ENCODE measurements at regions not wholly inside any gene's neighbourhood (a gene's known extent, or its start where the extent isn't known, plus 50 kb on each side); places are given as distances from the start of the nearest gene placed in this dataset.
A peak's percentile ranks its signal among the peaks of the same experiment; 100 is the strongest.

DNA sequence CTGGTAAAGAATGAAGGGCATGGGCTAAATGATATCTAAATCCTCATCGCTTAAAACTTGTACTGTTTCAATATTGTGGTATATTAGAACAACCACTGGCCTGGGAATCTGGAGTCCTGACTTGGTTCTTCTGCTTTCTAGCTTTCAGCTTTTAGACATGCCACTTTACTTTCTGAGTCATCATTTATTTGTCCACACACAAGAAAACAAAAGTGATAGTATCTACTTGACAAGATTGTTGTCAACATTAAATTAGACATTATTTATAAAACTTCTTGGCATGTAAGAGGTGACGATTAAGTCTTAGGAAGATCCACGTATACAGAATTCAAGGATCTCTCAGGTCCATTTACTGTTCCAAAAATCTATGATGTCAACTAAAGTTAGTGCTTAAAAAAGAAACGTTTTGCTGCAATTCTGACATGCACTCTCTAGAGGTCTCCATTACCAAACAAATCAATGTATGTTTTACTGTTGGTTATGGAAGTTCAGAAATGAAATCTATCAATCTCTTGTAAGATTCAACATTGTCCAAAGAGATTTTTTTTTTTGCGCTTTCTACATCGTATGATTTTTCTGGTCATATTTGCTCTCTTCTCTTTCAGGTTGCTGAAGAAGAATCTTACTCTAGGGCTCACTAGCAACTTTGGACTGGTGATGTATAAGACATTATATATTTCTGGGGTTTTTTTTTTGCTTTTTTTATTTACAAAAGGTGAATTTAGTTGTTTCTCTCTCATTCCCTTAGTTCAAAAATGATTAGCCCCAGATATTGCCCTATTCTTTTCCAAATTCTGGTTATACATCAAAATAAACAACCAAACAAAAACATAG lies 53.6 kb upstream of the DYNC1I1 start:
- DNase-seq = peak in 1 of 56 donors; percentile 5

DNA sequence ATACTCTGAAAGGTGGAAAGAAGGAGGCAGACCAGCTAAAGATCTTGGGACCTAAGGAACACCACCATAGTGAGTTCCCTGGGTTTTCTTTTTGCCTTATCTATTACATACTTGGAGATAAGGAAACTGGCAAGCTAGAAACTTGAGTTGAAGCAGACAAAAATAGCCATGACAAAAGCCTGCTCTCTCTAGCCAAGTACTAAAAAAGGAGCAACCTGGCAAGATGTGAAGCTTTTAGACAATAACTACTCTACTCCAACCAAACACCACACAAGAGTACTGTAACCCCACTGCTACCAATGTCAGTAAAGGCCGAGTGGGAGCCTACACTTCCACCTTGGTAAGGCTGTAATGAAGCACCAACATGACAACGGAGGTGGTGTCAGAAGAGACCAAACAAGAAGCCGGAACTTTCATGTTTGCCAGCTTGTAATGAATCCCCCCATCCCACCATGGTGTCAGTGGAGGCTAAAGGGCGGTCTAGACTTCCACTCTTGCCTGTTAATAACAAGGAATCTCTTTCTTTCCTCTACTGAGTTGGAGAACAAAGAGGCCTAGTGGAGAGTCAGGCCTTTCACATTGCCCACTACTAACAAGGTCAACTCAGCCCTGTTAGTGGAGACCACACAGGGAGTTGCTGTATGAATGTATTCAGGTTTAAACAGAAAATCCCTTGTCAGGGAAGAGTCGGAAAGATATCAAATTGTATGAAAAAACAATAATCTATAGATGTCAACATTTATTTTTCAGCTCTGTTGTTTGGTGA lies 55.8 kb upstream of the DYNC1I1 start:
- DNase-seq = no peak

- no peak for DNase-seq
These were observed 57.1 kb upstream of the DYNC1I1 start for GRCh38 chr7:95715274-95715673.

DNA sequence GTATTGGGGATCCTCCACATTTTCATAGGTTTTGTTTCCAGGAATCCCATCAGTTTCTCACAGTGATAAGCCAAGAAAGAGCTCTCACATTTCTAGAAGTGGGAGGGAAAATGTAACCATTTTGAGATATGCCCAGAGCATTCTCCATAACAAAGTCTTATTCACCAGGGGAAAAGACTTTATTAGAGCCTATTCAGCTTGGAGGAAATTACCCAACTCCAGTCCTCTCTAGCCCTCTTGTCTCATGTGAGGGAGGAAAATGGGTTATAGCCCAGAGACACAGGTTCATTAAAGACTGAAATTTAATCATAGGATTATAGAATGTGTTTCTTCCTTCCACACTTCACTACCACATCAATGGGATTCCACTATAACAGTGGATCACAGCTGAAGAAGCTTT lies 61.6 kb upstream of the DYNC1I1 start:
- DNase-seq = no peak

- no peak for DNase-seq
These were observed 71.4 kb upstream of the DYNC1I1 start for GRCh38 chr7:95700917-95701316.

DNA sequence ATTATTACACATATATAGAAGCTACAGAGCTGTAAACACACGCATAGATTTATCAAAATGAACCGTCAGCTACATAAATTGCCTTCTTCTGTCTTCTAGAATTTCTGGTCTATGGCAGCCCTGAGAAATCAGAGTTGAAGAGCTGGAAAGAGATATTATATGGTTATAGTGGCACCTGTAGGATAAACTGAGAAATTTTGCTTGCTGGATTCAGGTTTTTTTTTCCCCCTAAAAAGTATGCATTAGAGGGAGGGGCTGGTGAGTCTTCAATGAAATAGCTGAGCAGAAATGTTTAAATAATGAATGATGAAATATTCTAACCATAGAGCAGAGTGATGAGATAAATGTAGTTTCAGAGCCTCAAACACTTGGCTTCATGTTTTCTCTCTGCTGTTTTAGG lies 78.0 kb upstream of the DYNC1I1 start:
- no peak for DNase-seq

DNA sequence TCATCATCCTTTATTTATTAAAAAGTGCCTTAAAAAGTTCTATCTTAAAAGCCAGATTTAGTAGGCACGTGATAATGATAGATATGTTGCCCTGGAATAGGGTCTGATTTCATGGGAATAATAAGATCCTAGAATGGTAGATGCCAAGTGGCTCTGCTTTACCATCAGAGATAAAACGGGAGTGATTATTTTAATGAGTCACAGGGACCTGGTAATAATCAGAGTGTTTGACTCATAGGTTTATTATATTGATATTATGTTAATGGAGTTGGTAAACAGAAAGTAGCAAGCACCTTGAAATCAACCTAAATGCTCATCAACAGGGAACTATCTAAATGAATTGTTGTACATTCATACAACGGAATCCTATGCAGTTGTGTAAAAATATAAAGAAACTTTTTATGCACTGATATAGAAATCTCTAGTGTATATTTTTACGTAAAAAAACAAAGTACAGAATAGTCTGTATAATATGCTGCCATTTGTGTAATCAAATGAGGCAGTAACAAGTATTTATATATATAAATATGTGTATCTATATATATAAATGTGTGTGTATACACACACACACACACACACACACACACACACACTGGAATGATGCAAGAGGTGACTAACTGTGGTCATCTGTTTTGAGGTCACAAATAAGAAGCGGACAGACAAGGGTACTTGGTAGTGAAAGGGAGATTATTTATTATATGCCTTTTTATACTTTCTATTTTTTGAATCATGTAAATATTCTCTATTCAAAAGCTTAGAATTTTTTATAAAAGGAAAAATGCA lies 78.6 kb upstream of the DYNC1I1 start:
- no peak for DNase-seq

- DNase-seq = no peak
These were observed 80.9 kb upstream of the DYNC1I1 start for GRCh38 chr7:95691464-95691863.

DNA sequence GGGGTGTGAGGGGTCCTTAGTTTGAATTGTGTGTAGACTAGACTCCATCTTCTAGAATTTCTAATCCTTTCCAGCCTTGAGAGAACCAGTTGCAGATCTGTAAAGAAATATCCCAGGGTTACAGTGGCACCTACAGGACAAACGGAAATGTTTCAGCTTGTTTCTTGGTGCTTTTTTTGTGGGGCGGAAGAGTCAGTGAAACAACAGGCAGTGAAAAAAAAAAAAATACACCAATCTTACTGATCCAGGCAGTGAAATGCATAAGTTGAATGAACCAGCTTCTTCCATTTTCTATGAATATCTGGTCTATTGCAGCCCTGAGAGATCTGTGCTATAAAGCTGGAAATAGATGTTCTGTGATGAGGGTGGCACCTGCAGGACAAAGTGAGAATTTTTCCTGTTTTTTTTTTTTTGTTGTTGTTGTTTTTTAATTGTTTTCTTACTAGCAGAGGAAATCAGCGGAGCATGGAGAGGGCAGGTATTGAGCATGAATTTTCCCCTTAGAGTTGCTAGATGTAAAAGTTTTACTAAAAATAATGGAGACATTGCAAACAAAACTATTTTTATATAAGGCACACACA lies 81.9 kb upstream of the DYNC1I1 start:
- peak in 10 of 56 donors; percentile 7 to 48 (median 21) for DNase-seq

- no peak for DNase-seq
These were observed 83.3 kb upstream of the DYNC1I1 start for GRCh38 chr7:95688931-95689495.

DNA sequence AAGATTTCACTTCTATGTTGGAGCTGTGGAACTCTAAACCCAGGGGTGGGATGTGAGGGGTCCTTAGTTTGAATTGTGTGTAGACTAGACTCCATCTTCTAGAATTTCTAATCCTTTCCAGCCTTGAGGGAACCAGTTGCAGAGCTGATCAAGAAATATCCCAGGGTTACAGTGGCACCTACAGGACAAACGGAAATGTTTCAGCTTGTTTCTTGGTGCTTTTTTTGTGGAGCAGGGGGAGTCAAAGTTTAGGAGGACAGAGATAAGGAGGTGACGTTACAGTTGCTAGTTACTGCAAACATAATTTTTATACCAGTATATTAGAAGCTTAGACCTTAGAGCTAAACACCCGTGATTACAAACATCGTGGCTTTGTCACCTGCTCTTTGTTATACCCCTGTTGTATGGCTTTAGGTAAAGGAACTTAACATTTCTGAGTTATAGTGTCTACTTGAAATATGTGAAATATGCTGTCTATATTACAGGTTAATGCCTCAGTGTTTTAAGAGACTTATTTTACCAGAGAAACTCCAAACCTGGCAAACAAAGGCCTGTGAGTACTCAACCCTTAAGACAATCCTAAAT lies 84.5 kb upstream of the DYNC1I1 start:
- peak in 18 of 56 donors; percentile 4 to 50 (median 20) for DNase-seq

- DNase-seq = peak in 37 of 56 donors; percentile 3 to 77 (median 29)
These were observed 86.2 kb upstream of the DYNC1I1 start for GRCh38 chr7:95686109-95686508.

DNA sequence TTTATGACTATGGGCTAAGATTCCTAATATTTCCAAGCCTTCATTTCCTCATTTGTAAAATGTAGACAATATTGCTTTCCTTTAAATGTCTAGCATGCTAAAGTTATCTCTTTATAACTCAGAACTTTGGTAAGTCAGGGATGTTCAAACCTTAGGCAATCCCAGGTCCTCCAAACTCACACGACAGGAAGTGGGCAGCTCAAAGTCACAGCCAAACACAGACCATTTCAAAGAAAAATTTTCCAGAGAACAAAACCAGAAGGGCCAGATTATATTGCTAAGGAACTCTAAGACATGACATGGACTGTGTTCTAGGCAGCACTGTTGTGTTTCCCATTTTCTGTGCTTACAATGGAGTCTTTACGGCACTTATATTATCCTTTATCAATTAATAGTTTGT lies 87.8 kb upstream of the DYNC1I1 start:
- no peak for DNase-seq

DNA sequence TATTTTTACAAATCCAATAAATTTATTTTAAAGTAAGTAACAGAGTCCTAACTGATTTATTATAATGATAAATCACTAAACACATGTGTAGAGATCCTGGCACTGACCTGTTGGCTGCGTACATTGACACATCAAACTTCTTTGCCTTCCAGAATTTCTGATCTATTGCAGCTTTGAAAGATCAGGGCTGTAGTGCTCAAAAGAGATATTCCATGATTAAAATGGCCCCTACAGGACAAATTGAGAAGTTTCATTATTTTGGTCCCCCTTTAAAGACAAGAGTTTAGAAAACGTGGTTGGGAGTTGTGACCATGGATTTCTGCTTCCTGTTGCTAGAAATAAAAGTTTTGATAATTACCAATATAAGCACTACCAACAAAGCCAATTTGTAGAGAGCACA lies 87.7 kb upstream of the PDK4 start:
- peak in 2 of 56 donors; percentile 4 to 33 for DNase-seq

- no peak for DNase-seq
These were observed 86.6 kb upstream of the PDK4 start for GRCh38 chr7:95682913-95683312.

GRCh38 chr7:95676691-95677090 lies 80.4 kb upstream of the PDK4 start:
- DNase-seq = no peak

- no peak for DNase-seq
These were observed 79.3 kb upstream of the PDK4 start for GRCh38 chr7:95675632-95676031.

- no peak for DNase-seq
These were observed 78.7 kb upstream of the PDK4 start for GRCh38 chr7:95675016-95675415.

GRCh38 chr7:95674101-95674500 lies 77.8 kb upstream of the PDK4 start:
- no peak for DNase-seq

DNA sequence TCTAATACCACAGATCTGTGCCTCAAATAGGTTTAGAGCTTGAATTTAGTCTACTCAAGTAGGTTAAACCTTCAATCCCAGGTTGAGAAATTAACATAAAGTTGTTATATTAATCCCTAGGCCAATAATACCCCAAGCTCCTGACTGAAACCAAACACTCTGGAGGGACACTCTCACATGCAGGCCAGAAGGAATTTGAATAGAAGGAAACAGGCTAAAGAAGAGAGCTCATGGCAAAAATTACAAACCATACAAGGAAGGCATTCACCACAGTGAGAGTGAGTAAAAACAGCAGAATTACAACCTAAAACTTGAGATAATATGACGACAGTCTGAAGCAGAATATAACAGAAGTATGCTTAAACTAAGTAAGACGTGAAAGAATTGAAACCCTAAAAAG lies 76.1 kb upstream of the PDK4 start:
- no peak for DNase-seq

DNA sequence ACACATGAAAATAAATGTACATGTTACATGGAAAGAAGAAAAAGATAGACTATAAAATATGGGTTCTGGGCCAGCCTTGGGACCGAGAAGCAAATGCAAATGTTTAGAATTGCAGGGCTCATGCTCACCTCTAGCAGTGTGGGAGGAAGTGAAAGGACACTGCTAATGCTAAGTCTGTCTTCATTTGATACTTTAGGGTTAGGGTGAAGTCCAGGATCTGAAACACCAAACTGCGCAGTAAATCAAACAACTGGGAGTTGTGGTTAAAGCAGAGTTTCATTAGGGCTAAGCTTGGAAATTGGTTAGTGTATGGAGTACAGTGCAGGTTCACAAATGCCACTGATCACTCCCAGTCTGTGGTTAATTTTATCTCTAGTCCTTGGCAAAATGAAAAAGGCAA lies 73.2 kb upstream of the PDK4 start:
- DNase-seq = no peak

Measured in amygdala (tissue), 56 donors.